ENCODE measurements at regions not wholly inside any gene's neighbourhood (a gene's known extent, or its start where the extent isn't known, plus 50 kb on each side); places are given as distances from the start of the nearest gene placed in this dataset.

GRCh38 chr18:77544792-77545191 lies 295.1 kb downstream of the GALR1 start:
- TF ChIP-seq CTCF (IDR thresholded peaks at IDR 0.05; ENCODE audit: low read depth, low read length, poor library complexity, severe bottlenecking), result no peak
- no peak for TF ChIP-seq EZH2phosphoT487 (IDR thresholded peaks at IDR 0.05; ENCODE audit: borderline replicate concordance, low read length)
